ENCODE measurements at regions not wholly inside any gene's neighbourhood (a gene's known extent, or its start where the extent isn't known, plus 50 kb on each side); places are given as distances from the start of the nearest gene placed in this dataset.

DNA sequence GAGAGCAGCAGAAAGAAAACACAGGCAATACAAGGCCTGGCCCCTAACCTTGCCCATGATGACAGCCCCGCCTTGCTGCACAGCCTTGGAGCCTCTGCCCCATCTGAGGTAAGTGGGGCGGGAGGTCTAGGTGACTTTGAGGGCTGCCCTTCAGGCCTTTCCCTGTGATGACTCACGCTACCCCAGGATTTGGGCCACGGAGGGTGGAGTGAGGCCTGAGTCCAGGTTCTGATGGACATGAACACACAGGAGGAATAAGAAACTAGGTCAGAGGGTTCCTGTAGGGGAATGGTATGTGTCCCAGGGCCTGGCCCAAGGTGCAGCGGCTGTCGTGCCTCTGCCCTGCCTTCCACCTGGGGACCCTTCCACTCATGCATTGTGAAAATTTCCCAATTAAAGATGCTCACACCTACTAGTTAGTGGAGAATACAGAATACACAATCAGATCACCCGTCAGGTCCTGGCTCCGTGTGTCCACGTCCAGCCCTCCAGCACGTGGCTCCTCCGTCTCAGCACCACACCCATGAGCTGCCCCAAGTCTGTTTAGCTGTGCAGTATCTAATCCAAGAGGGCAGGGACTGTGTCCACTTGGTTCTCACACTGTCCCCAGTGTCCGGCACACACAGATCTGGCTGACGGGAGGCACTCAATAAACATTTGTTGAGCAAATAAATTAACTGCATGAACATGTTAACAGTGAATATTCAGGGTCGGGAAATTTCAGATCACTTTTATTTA lies 111.0 kb downstream of the CHST1 start:
- Histone ChIP-seq H3K4me1 (ENCODE audit: control insufficient read depth, insufficient read depth, low read length, poor library complexity, severe bottlenecking) (no peaks in the 10 kb centered on the region), H3K9me3 (ENCODE audit: control insufficient read depth, low read length) (no peaks in the 10 kb centered on the region), H3K4me3 (ENCODE audit: extremely low read depth, insufficient read depth, low read length, poor library complexity, severe bottlenecking) (no peak overlapping the region), H3K27ac (ENCODE audit: low read depth, low read length, severe bottlenecking) (no peak overlapping the region), H3K36me3 (ENCODE audit: control insufficient read depth, insufficient read depth, low read length) (no peaks in the 10 kb centered on the region)
- 81 to 92% methylated on average over 8 to 11 of the region's 14 CpGs for WGBS, 2 experiments (ENCODE audit: insufficient coverage in 2 of 2)

DNA sequence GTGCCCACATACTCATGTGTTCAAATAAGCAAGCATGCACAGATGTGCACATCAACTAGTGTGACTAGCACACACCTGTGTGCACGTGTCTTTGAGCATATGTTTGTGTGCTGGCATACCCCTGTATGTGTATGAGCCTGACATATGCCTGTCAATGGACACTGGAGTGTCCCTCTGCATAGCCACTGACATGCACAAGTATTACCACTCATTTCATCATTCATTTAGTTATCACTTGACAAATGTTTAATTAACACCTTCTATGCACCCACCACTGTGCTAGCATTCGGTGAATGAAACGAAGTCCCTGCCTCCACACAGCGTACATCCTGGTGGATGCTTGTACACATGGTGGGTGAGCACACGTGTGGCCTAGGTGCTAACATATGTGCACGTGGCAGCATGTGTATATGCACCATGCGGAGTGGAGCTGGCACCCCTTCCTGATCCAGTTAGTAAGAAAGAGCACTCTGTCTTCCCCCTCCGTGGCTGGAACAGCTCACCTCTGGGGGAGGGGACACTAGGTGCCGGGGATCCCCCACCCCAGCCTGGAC lies 112.0 kb downstream of the CHST1 start:
- Histone ChIP-seq H3K36me3 (ENCODE audit: control insufficient read depth, insufficient read depth, low read length) (no peaks in the 10 kb centered on the region), H3K9me3 (ENCODE audit: control insufficient read depth, low read length) (no peaks in the 10 kb centered on the region), H3K4me1 (ENCODE audit: control insufficient read depth, insufficient read depth, low read length, poor library complexity, severe bottlenecking) (no peaks in the 10 kb centered on the region), H3K27ac (ENCODE audit: low read depth, low read length, severe bottlenecking) (no peak overlapping the region), H3K4me3 (ENCODE audit: extremely low read depth, insufficient read depth, low read length, poor library complexity, severe bottlenecking) (no peak overlapping the region)
- 89 to 91% methylated on average over 8 of the region's 9 CpGs for WGBS, 2 experiments (ENCODE audit: insufficient coverage in 2 of 2)

DNA sequence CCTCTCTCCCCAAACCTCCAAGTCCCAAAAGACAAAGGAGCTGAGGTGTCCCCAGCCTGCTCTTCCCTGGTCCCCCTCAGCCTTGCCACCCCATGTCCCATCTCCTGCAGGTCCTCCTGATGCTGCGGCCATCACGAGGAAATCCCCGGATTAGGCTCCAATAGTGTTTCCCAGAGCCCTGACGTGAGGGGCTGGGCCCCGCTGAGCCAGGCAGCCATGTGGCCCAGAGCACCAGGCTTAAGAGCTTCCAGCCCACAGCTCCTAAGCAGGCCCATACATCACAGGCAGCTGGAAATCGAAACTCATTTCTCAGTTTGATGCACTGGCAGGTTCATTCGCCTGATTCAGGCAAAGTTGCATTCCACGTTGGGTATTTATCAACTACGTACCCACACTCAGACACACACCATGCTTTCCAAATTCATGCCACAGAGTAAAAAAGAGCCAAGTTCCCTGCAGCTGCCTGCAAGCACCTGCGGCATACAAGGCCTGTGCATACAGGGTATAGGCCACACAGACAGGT lies 114.2 kb downstream of the CHST1 start:
- Histone ChIP-seq H3K27ac (ENCODE audit: low read depth, low read length, severe bottlenecking) (no peak overlapping the region), H3K36me3 (ENCODE audit: control insufficient read depth, insufficient read depth, low read length) (no peaks in the 10 kb centered on the region), H3K4me3 (ENCODE audit: extremely low read depth, insufficient read depth, low read length, poor library complexity, severe bottlenecking) (no peak overlapping the region), H3K4me1 (ENCODE audit: control insufficient read depth, insufficient read depth, low read length, poor library complexity, severe bottlenecking) (no peaks in the 10 kb centered on the region), H3K9me3 (ENCODE audit: control insufficient read depth, low read length) (no peaks in the 10 kb centered on the region)
- 91 to 92% methylated on average over 9 to 10 of the region's 10 CpGs for WGBS, 2 experiments (ENCODE audit: insufficient coverage in 2 of 2)

DNA sequence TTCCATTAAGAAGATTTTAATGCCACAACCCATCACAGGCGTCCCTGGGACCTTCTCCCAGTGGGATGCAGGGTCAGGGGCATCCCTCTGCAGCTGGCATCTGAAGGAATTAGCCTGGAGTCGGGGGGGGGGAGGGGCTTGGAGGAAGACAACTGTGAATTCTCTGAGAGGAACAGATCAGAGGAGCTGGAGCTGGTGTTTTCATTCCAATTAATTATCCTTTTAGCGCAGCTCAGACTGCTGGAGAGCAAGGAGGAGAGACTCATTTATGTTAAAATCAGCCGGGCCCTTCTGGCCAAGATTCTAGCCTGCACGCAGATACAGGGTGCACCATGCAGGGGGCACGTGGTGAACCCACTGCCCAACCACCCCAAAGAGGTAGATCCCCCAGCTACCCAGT lies 116.2 kb downstream of the CHST1 start:
- WGBS, 2 experiments (ENCODE audit: insufficient coverage in 2 of 2): 60 to 64% methylated on average over 4 to 5 of the region's 6 CpGs
- Histone ChIP-seq H3K27ac (ENCODE audit: low read depth, low read length, severe bottlenecking) (no peak overlapping the region), H3K4me3 (ENCODE audit: extremely low read depth, insufficient read depth, low read length, poor library complexity, severe bottlenecking) (no peak overlapping the region), H3K36me3 (ENCODE audit: control insufficient read depth, insufficient read depth, low read length) (no peaks in the 10 kb centered on the region), H3K9me3 (ENCODE audit: control insufficient read depth, low read length) (no peaks in the 10 kb centered on the region), H3K4me1 (ENCODE audit: control insufficient read depth, insufficient read depth, low read length, poor library complexity, severe bottlenecking) (no peaks in the 10 kb centered on the region)

DNA sequence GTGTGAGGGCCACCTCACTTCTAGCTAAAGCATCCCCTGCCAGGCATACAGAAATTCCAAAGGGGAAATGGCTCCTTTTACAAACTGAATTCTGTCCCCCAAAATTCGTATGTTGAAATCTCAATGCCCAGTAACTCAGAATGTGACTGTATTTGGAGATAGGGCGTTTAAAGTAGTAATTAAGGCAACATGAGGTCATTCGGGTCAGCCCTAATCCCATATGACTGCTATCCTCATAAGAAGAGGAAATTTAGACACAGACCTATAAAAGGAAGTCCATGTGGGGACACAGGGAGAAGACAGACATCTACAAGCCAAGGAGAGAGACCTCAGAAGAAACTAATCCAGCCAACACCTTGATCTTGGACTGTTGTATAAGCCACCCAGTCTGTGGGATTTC lies 119.1 kb downstream of the CHST1 start:
- no peaks in the 10 kb centered on the region for H3K36me3 ChIP-seq (ENCODE audit: control insufficient read depth, insufficient read depth, low read length)
- H3K27ac ChIP-seq (ENCODE audit: low read depth, low read length, severe bottlenecking): no peak overlapping the region
- H3K9me3 ChIP-seq (ENCODE audit: control insufficient read depth, low read length): no peaks in the 10 kb centered on the region
- no peaks in the 10 kb centered on the region for H3K4me1 ChIP-seq (ENCODE audit: control insufficient read depth, insufficient read depth, low read length, poor library complexity, severe bottlenecking)
- H3K4me3 ChIP-seq (ENCODE audit: extremely low read depth, insufficient read depth, low read length, poor library complexity, severe bottlenecking): no peak overlapping the region
- 47% methylated on average over 2 of the region's 3 CpGs; no CpG with 5 or more reads in 1 of the 2 experiments for WGBS, 2 experiments (ENCODE audit: insufficient coverage in 2 of 2)

DNA sequence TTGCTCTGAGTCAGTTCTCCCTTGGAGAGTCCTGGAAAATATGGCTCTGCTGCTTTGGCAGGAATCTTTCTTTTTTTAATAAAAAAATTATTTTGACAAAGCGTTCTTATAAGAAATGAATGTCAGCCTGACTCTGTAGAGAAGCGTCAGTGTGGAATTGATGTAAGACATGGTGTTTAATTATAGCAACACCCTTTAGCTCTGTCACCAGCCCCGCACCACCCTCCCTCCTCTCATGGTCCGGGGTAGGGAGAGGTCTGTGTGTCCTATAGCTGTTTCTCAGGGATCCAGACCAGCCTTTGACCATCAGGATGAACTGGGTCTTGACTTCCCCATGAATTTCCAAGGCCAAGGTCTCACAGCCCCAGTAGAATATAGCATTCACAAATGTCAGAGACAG lies 120.6 kb downstream of the CHST1 start:
- no peaks in the 10 kb centered on the region for H3K4me1 ChIP-seq (ENCODE audit: control insufficient read depth, insufficient read depth, low read length, poor library complexity, severe bottlenecking)
- H3K27ac ChIP-seq (ENCODE audit: low read depth, low read length, severe bottlenecking): no peak overlapping the region
- WGBS, 2 experiments (ENCODE audit: insufficient coverage in 2 of 2): 100% methylated on average over 2 of the region's 4 CpGs; no CpG with 5 or more reads in 1 of the 2 experiments
- no peak overlapping the region for H3K4me3 ChIP-seq (ENCODE audit: extremely low read depth, insufficient read depth, low read length, poor library complexity, severe bottlenecking)
- H3K36me3 ChIP-seq (ENCODE audit: control insufficient read depth, insufficient read depth, low read length): no peaks in the 10 kb centered on the region
- H3K9me3 ChIP-seq (ENCODE audit: control insufficient read depth, low read length): no peaks in the 10 kb centered on the region

DNA sequence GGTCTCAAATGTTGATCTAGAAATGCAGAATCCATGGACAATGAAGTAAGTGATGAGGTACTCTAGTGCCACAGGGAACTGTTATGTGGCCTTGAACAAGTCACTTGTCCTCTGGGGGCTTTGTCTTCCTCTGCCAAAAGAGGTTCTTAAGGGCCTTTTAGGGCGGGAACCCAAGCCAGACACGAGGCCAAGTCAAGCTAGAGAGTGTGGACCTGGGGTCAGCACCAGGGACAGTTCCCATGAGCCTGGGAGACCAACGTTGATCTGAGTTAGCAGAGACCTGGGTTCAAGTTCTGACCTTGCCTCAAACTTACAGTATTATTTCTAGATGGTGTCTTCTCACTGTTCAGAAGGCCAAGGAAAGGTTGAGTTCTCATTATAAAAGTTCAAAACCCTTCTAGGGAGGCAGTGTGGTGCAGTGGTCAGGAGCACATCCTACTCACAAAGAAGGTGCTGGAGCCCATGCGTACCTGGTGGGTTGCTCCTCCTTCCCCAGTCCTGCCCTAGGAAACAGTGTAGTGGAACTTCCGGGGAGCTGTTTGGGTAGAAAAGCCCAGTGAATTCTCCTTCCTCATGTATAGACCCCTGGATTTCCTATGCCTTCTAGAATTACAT lies 121.5 kb downstream of the CHST1 start:
- Histone ChIP-seq H3K4me1 (ENCODE audit: control insufficient read depth, insufficient read depth, low read length, poor library complexity, severe bottlenecking) (no peaks in the 10 kb centered on the region), H3K9me3 (ENCODE audit: control insufficient read depth, low read length) (no peaks in the 10 kb centered on the region), H3K4me3 (ENCODE audit: extremely low read depth, insufficient read depth, low read length, poor library complexity, severe bottlenecking) (no peak overlapping the region), H3K27ac (ENCODE audit: low read depth, low read length, severe bottlenecking) (no peak overlapping the region), H3K36me3 (ENCODE audit: control insufficient read depth, insufficient read depth, low read length) (no peaks in the 10 kb centered on the region)
- WGBS, 2 experiments (ENCODE audit: insufficient coverage in 2 of 2): 43 to 53% methylated on average over 5 of the region's 5 CpGs

DNA sequence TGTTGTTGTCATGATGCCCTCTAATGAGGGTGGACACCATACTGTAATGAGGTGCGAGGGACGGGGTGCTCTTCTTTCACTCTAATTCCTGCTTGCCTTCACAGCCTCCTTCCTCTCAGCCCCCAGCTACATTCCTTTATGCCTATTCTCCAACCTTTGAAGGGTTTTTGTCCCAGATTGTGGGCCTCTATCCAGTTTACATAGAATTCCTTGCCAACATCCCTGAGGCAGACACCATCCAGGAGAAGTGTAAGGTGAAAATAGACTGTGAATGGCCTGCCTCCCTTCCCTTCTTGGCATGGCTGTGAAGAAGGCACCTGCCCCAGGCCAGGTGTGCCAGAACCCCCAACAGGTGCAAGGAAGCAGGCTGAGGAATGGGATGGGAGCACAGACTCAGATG lies 122.3 kb downstream of the CHST1 start:
- 80% methylated on average over 1 of the region's 2 CpGs; no CpG with 5 or more reads in 1 of the 2 experiments for WGBS, 2 experiments (ENCODE audit: insufficient coverage in 2 of 2)
- Histone ChIP-seq H3K4me1 (ENCODE audit: control insufficient read depth, insufficient read depth, low read length, poor library complexity, severe bottlenecking) (no peaks in the 10 kb centered on the region), H3K27ac (ENCODE audit: low read depth, low read length, severe bottlenecking) (no peak overlapping the region), H3K36me3 (ENCODE audit: control insufficient read depth, insufficient read depth, low read length) (no peaks in the 10 kb centered on the region), H3K9me3 (ENCODE audit: control insufficient read depth, low read length) (no peaks in the 10 kb centered on the region), H3K4me3 (ENCODE audit: extremely low read depth, insufficient read depth, low read length, poor library complexity, severe bottlenecking) (no peak overlapping the region)

DNA sequence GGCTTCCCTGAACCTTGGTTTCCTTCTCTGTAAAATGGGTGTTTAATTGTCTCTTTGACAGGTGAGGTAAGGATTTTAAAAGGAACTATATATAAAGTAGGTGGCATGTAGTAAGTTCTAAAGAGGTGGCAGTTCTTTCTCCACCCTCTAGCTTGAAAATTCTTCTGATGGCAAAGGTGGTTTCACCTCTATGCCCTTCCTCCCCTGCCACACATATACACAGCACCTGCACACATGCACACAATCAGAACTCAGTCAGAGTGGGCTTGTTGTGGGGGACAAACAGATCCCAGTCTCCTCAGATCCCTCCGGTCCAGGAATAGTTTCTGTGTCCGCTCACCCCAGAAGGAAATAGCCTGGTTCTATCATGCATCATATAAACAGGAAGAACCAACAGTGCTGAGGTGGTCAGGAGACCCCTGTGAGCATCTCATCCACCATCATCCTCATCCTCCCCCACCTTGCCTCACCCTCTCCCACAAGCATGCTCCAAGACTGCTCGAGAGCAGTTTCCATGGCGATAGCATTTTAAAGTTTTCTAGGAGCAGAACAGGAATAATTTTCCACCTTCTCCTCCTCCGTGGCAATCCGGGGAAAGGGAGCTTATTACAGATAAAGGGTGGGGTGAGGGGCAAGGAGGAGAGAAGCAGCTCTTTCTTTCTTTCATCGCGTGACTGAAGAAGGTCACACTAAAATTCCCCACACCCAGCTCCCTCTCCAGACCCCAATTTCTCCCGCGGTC lies 123.6 kb downstream of the CHST1 start:
- 65 to 83% methylated on average over 1 to 2 of the region's 10 CpGs for WGBS, 2 experiments (ENCODE audit: insufficient coverage in 2 of 2)
- no peak overlapping the region for H3K4me3 ChIP-seq (ENCODE audit: extremely low read depth, insufficient read depth, low read length, poor library complexity, severe bottlenecking)
- H3K36me3 ChIP-seq (ENCODE audit: control insufficient read depth, insufficient read depth, low read length): no peaks in the 10 kb centered on the region
- H3K27ac ChIP-seq (ENCODE audit: low read depth, low read length, severe bottlenecking): no peak overlapping the region
- H3K4me1 ChIP-seq (ENCODE audit: control insufficient read depth, insufficient read depth, low read length, poor library complexity, severe bottlenecking): no peaks in the 10 kb centered on the region
- H3K9me3 ChIP-seq (ENCODE audit: control insufficient read depth, low read length): no peaks in the 10 kb centered on the region

DNA sequence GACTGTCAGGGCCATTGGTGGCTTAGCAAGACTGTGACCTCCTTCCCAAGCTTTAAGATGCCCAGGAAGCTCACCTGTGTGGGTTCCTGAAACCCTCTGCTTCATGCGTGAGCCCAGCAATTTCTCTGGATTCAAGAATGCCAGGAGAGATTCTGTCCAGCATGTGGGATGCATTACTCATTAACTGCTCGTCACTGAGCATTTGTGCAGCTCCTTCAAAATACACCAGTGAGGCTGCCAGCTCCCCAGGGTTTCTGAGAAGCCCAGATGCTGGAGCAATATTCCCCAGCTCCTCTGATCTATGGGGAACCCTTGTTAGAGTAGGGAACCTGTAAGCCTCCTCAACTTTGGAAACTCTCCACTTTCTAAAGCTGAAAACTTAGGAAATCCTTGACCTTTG lies 126.5 kb downstream of the CHST1 start:
- 81 to 91% methylated on average over 2 of the region's 2 CpGs for WGBS, 2 experiments (ENCODE audit: insufficient coverage in 2 of 2)

More for the DNA sequence above, 126.5 kb downstream of the CHST1 start:
- Histone ChIP-seq H3K9me3 (ENCODE audit: control insufficient read depth, low read length) (no peaks in the 10 kb centered on the region), H3K27ac (ENCODE audit: low read depth, low read length, severe bottlenecking) (no peak overlapping the region), H3K4me1 (ENCODE audit: control insufficient read depth, insufficient read depth, low read length, poor library complexity, severe bottlenecking) (no peaks in the 10 kb centered on the region), H3K36me3 (ENCODE audit: control insufficient read depth, insufficient read depth, low read length) (no peaks in the 10 kb centered on the region), H3K4me3 (ENCODE audit: extremely low read depth, insufficient read depth, low read length, poor library complexity, severe bottlenecking) (no peak overlapping the region)
